Body of pancreas (tissue), 4 donors: ENCODE measurements at regions not wholly inside any gene's neighbourhood (a gene's known extent, or its start where the extent isn't known, plus 50 kb on each side); places are given as distances from the start of the nearest gene placed in this dataset.

ENCODE experiments used
- CTCF ChIP-seq, 7 experiments: fragments of 450-650 bp in 4 of 7; fragments of 200-600 bp in 3 of 7; sonication (generic) in 3 of 7; IDR thresholded peaks; one replicate each; pipeline ENCODE4 v1.5.1; 2016 to 2019; ENCODE audit warnings: antibody characterized with exemption in 7 of 7
- POLR2A ChIP-seq, 3 donors: fragments of 450-650 bp; IDR thresholded peaks; one replicate each; pipeline ENCODE4 v1.6.1; 2016; ENCODE audit warnings: antibody characterized with exemption in 3 of 3, mild to moderate bottlenecking in 2 of 3

- TF ChIP-seq CTCF (IDR thresholded peaks at IDR 0.05) (no peak), POLR2A (IDR thresholded peaks at IDR 0.05) (no peak)
Observed at GRCh38 chr3:117411971-117412370, 702.4 kb downstream of the TUSC7 start.
